ENCODE measurements at regions not wholly inside any gene's neighbourhood (a gene's known extent, or its start where the extent isn't known, plus 50 kb on each side); places are given as distances from the start of the nearest gene placed in this dataset.

GRCh38 chr18:73240899-73241298 is 373.1 kb upstream of the NETO1 start:
- Histone ChIP-seq H3K4me2 (ENCODE audit: control insufficient read depth, insufficient read depth) (no peak overlapping the region), H3K79me2 (ENCODE audit: control insufficient read depth, insufficient read depth, low read length) (no peaks in the 10 kb centered on the region), H4K20me1 (ENCODE audit: control insufficient read depth, insufficient read depth) (no peaks in the 10 kb centered on the region), H3K9ac (ENCODE audit: control insufficient read depth, insufficient read depth, low read length) (no peak overlapping the region), H3K27me3 (replicated peaks in 1 of 2; ENCODE audit: control insufficient read depth in 2 of 2, insufficient read depth in 2 of 2, low read length in 1 of 2) (no peaks in the 10 kb centered on the region), H3K4me3 (no peak overlapping the region), H3K36me3 (ENCODE audit: control insufficient read depth in 2 of 2, insufficient read depth in 2 of 2, low read length in 1 of 2) (no peaks in the 10 kb centered on the region), H2AFZ (ENCODE audit: control insufficient read depth, low read depth, low read length) (no peak overlapping the region), H3K4me1 (ENCODE audit: control insufficient read depth, insufficient read depth, low read length) (no peaks in the 10 kb centered on the region), H3K9me3 (replicated peaks; ENCODE audit: control insufficient read depth, insufficient read depth, low read length) (no peaks in the 10 kb centered on the region), H3K27ac (ENCODE audit: control insufficient read depth, insufficient read depth) (no peak overlapping the region)
- in situ Hi-C loops (cut with MboI) = no loop called here
- ATAC-seq = no peak
- ChIA-PET POLR2A (no interaction called here), RAD21 (ENCODE audit: unreplicated experiment) (no interaction called here), CTCF (no interaction called here), SMC1A (ENCODE audit: uncharacterized antibody, unreplicated experiment) (no interaction called here)
- DNase-seq (ENCODE audit: low read depth, low spot score) = no peak
- WGBS (ENCODE audit: insufficient coverage, insufficient replicate concordance, low lambda C conversion rate, missing lambda C conversion rate) = 0% methylated on average over 1 of the region's 2 CpGs
- FAIRE-seq = no peak
- no TSS peak for BruUV-seq (replicated peaks)
- intact Hi-C loops (cut with micrococcal nuclease; ENCODE audit: unreplicated experiment) = no loop called here
- no peak for TF ChIP-seq SREBF2 (IDR thresholded peaks at IDR 0.05; ENCODE audit: low read length)
- no peak for TF ChIP-seq MAX (IDR thresholded peaks at IDR 0.05; ENCODE audit: low read depth, low read length)
- TF ChIP-seq IKZF1 (conservative IDR thresholded peaks at IDR 0.05) = no peak
- no peak for TF ChIP-seq BACH1 (IDR thresholded peaks at IDR 0.05; ENCODE audit: borderline replicate concordance)
- TF ChIP-seq SMAD5 (IDR thresholded peaks at IDR 0.05; ENCODE audit: low read depth) = no peak
- TF ChIP-seq ZBTB11 (CRISPR knock-in tag; IDR thresholded peaks at IDR 0.05) = no peak
- no peak for TF ChIP-seq POLR2A (IDR thresholded peaks at IDR 0.05; ENCODE audit: low read depth, low read length)
- no peak for TF ChIP-seq SMARCA5 (IDR thresholded peaks at IDR 0.05)
- TF ChIP-seq RCOR1 (conservative IDR thresholded peaks at IDR 0.05; ENCODE audit: low read depth, low read length) = no peak
- TF ChIP-seq, protein P1, sequence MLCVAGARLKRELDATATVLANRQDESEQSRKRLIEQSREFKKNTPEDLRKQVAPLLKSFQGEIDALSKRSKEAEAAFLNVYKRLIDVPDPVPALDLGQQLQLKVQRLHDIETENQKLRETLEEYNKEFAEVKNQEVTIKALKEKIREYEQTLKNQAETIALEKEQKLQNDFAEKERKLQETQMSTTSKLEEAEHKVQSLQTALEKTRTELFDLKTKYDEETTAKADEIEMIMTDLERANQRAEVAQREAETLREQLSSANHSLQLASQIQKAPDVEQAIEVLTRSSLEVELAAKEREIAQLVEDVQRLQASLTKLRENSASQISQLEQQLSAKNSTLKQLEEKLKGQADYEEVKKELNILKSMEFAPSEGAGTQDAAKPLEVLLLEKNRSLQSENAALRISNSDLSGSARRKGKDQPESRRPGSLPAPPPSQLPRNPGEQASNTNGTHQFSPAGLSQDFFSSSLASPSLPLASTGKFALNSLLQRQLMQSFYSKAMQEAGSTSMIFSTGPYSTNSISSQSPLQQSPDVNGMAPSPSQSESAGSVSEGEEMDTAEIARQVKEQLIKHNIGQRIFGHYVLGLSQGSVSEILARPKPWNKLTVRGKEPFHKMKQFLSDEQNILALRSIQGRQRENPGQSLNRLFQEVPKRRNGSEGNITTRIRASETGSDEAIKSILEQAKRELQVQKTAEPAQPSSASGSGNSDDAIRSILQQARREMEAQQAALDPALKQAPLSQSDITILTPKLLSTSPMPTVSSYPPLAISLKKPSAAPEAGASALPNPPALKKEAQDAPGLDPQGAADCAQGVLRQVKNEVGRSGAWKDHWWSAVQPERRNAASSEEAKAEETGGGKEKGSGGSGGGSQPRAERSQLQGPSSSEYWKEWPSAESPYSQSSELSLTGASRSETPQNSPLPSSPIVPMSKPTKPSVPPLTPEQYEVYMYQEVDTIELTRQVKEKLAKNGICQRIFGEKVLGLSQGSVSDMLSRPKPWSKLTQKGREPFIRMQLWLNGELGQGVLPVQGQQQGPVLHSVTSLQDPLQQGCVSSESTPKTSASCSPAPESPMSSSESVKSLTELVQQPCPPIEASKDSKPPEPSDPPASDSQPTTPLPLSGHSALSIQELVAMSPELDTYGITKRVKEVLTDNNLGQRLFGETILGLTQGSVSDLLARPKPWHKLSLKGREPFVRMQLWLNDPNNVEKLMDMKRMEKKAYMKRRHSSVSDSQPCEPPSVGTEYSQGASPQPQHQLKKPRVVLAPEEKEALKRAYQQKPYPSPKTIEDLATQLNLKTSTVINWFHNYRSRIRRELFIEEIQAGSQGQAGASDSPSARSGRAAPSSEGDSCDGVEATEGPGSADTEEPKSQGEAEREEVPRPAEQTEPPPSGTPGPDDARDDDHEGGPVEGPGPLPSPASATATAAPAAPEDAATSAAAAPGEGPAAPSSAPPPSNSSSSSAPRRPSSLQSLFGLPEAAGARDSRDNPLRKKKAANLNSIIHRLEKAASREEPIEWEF (IDR thresholded peaks at IDR 0.05; ENCODE audit: insufficient replicate concordance, low read depth, low read length) = no peak
- no peak for TF ChIP-seq MYC (IDR thresholded peaks at IDR 0.05; ENCODE audit: insufficient read depth, insufficient read length, insufficient replicate concordance, low read length, severe bottlenecking)
- no peak for TF ChIP-seq BCLAF1 (IDR thresholded peaks at IDR 0.05)
- no peak for TF ChIP-seq CHD2 (IDR thresholded peaks at IDR 0.05; ENCODE audit: borderline replicate concordance, low read depth, low read length)
- TF ChIP-seq NFXL1 (IDR thresholded peaks at IDR 0.05; ENCODE audit: borderline replicate concordance) = no peak
